ENCODE measurements at regions not wholly inside any gene's neighbourhood (a gene's known extent, or its start where the extent isn't known, plus 50 kb on each side); places are given as distances from the start of the nearest gene placed in this dataset.

DNA sequence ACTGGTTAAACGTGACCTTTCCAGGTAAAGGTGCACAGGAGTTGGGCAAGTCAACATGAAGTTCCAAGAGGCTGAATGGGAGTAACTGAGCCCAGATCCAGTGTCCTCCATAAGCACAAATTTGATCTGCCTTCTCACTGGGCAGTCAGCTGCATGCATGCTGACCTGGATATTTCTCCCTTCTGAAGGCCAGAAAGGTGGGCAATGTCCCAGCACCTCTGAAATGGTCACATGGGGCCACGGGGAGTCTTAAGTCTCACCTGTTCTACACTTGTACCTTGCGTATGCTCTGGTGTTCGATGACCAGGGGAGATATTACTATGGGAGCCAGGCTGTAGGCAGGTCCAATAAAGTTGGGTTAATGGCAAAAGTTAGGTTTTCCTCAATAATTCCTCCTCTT is 240.2 kb downstream of the SIPA1L2 start:
- Histone ChIP-seq H3K4me1 (ENCODE audit: low read length) (no peaks in the 10 kb centered on the region), H3K9me2 (replicated peaks; ENCODE audit: insufficient read depth, low read length) (no peaks in the 10 kb centered on the region), H3K79me2 (ENCODE audit: low read length) (no peaks in the 10 kb centered on the region), H3K9me3 (ENCODE audit: low read length) (no peaks in the 10 kb centered on the region), H3K4me3 (ENCODE audit: low read length) (no peak overlapping the region), H3K36me3 (ENCODE audit: insufficient read depth, low read length) (no peaks in the 10 kb centered on the region), H3K27ac (ENCODE audit: low read length) (no peak overlapping the region), H3K27me3 (ENCODE audit: low read length) (no peaks in the 10 kb centered on the region), H3K9ac (ENCODE audit: low read length) (no peak overlapping the region), H3K4me2 (ENCODE audit: low read depth, low read length, poor library complexity, severe bottlenecking) (no peak overlapping the region), H4K20me1 (ENCODE audit: insufficient read depth, low read depth, low read length) (no peaks in the 10 kb centered on the region), H2AFZ (ENCODE audit: low read length) (no peak overlapping the region)
- no peak for DNase-seq

DNA sequence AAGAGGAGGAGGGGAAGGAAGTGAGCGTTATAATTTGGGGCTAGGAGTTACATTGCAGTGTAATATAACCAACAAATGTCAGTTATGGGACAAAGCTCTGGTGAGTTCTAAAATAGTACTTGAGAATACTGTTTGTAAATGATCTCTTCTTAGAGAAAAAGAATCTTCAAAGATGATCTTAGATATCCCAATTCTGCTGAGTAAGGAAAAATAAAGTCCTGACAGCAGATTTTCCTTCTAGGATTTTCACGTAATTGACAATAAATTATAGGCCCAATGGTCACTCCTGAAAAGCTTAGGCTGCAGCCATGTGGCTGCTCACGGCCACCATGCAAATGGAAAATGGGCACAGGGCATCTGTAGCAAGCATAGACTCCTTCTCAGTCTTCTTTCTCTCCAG is 241.6 kb downstream of the SIPA1L2 start:
- Histone ChIP-seq H3K9me2 (replicated peaks; ENCODE audit: insufficient read depth, low read length) (no peaks in the 10 kb centered on the region), H4K20me1 (ENCODE audit: insufficient read depth, low read depth, low read length) (no peaks in the 10 kb centered on the region), H3K4me1 (ENCODE audit: low read length) (no peaks in the 10 kb centered on the region), H3K4me3 (ENCODE audit: low read length) (no peak overlapping the region), H3K79me2 (ENCODE audit: low read length) (no peaks in the 10 kb centered on the region), H3K27ac (ENCODE audit: low read length) (no peak overlapping the region), H2AFZ (ENCODE audit: low read length) (no peak overlapping the region), H3K9me3 (ENCODE audit: low read length) (no peaks in the 10 kb centered on the region), H3K36me3 (ENCODE audit: insufficient read depth, low read length) (no peaks in the 10 kb centered on the region), H3K9ac (ENCODE audit: low read length) (no peak overlapping the region), H3K27me3 (ENCODE audit: low read length) (no peaks in the 10 kb centered on the region), H3K4me2 (ENCODE audit: low read depth, low read length, poor library complexity, severe bottlenecking) (no peak overlapping the region)
- no peak for DNase-seq

DNA sequence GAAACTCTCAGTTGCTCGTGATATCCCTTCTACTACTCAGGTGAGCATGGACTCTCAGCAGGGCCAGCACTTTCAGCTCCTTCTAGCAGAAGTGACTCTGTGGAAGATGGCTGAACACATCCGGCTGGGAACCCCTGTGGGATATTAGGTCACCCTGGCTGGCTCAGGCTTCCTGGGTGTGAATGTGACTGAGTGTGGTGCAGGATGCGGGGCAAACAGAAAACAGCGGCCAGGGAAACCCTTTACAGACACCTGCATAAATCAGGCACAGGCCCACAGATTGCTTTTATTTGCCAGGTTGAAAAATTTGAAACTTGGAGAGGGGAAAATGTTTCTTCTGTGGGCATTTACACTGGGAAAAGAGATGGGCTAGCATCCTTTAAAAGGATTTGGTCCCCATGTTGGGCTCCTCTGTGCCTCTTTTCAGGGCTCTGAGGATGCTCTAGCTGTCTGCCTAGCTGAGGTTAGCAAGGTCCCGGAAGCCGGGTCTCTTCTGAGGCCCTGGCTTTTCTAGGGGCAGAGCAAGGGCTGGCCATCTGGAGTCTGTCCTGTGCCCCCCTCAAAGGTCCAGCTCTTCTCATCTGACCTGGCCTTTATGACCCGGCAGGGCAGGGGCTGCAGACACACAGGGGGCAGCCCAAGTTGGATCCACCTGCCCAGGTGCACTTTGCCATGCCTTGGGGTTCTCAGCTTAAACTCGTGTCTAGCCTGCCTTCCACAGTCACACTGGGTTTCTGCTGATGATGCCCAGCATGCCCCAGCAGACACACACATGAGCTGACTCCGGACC is 243.0 kb downstream of the SIPA1L2 start:
- Histone ChIP-seq H3K4me3 (ENCODE audit: low read length) (no peak overlapping the region), H2AFZ (ENCODE audit: low read length) (no peak overlapping the region), H3K79me2 (ENCODE audit: low read length) (no peaks in the 10 kb centered on the region), H3K4me2 (ENCODE audit: low read depth, low read length, poor library complexity, severe bottlenecking) (no peak overlapping the region), H3K27me3 (ENCODE audit: low read length) (no peaks in the 10 kb centered on the region), H3K4me1 (ENCODE audit: low read length) (no peaks in the 10 kb centered on the region), H3K9me3 (ENCODE audit: low read length) (no peaks in the 10 kb centered on the region), H3K36me3 (ENCODE audit: insufficient read depth, low read length) (no peaks in the 10 kb centered on the region), H3K9ac (ENCODE audit: low read length) (no peak overlapping the region), H4K20me1 (ENCODE audit: insufficient read depth, low read depth, low read length) (no peaks in the 10 kb centered on the region), H3K9me2 (replicated peaks; ENCODE audit: insufficient read depth, low read length) (no peaks in the 10 kb centered on the region), H3K27ac (ENCODE audit: low read length) (no peak overlapping the region)
- DNase-seq: no peak

DNA sequence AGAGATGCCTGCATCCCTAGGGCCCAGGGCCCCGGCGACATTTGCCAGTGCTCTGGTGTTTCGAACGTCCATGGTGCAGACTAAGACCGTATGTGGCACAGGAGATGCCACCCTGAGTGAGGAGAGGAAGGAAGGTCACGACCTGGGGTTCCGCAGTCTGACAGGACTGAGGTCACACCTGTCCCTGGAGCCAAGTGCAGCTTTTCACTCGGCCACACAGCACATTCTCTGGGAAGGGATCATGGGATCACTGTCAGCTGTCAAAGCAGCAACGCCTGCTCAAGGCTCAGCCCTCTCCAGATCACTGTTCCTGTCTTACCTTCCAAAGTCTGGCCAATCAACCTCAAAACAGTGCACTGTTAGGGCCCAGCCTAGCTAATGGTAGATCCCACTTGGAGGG is 243.6 kb downstream of the SIPA1L2 start:
- DNase-seq: no peak

DNA sequence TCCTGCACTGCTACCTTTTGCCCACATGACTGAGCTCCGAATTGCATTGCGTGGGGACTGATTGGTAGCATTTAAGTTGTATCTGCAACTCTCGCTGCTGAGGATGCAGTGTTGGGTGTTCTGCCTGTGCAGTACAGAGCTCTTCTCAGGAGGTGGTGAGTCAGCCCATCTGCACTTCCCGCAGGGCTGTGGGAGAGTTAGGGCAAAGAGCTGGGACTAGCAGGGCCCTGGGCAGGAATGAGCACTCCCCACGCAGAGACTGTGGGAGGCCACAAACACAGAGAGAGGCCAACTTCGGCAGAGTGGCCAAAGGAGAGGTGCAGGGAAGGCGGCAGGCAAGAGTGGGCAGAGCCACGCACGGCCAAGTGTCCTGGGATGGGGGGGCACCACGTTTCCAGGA is 244.7 kb downstream of the SIPA1L2 start:
- Histone ChIP-seq H3K9me2 (replicated peaks; ENCODE audit: insufficient read depth, low read length) (no peaks in the 10 kb centered on the region), H3K27ac (ENCODE audit: low read length) (no peak overlapping the region), H3K27me3 (ENCODE audit: low read length) (no peaks in the 10 kb centered on the region), H3K4me3 (ENCODE audit: low read length) (no peak overlapping the region), H2AFZ (ENCODE audit: low read length) (no peak overlapping the region), H3K4me1 (ENCODE audit: low read length) (peaks cover 5% of the 10 kb centered on the region; the same call in 1 of the 2 replicates), H3K36me3 (ENCODE audit: insufficient read depth, low read length) (no peaks in the 10 kb centered on the region), H3K9me3 (ENCODE audit: low read length) (no peaks in the 10 kb centered on the region), H3K4me2 (ENCODE audit: low read depth, low read length, poor library complexity, severe bottlenecking) (no peak overlapping the region), H3K79me2 (ENCODE audit: low read length) (no peaks in the 10 kb centered on the region), H3K9ac (ENCODE audit: low read length) (no peak overlapping the region), H4K20me1 (ENCODE audit: insufficient read depth, low read depth, low read length) (no peaks in the 10 kb centered on the region)
- DNase-seq: no peak

More for the DNA sequence above, 243.6 kb downstream of the SIPA1L2 start:
- H3K9ac ChIP-seq (ENCODE audit: low read length): no peak overlapping the region
- no peak overlapping the region for H2AFZ ChIP-seq (ENCODE audit: low read length)
- no peak overlapping the region for H3K27ac ChIP-seq (ENCODE audit: low read length)
- H3K4me1 ChIP-seq (ENCODE audit: low read length): peaks cover 5% of the 10 kb centered on the region; the same call in 1 of the 2 replicates
- H3K4me2 ChIP-seq (ENCODE audit: low read depth, low read length, poor library complexity, severe bottlenecking): no peak overlapping the region
- no peaks in the 10 kb centered on the region for H3K27me3 ChIP-seq (ENCODE audit: low read length)
- no peaks in the 10 kb centered on the region for H3K9me3 ChIP-seq (ENCODE audit: low read length)
- H3K4me3 ChIP-seq (ENCODE audit: low read length): no peak overlapping the region
- no peaks in the 10 kb centered on the region for H3K9me2 ChIP-seq (replicated peaks; ENCODE audit: insufficient read depth, low read length)
- no peaks in the 10 kb centered on the region for H3K36me3 ChIP-seq (ENCODE audit: insufficient read depth, low read length)
- no peaks in the 10 kb centered on the region for H4K20me1 ChIP-seq (ENCODE audit: insufficient read depth, low read depth, low read length)
- H3K79me2 ChIP-seq (ENCODE audit: low read length): no peaks in the 10 kb centered on the region

DNA sequence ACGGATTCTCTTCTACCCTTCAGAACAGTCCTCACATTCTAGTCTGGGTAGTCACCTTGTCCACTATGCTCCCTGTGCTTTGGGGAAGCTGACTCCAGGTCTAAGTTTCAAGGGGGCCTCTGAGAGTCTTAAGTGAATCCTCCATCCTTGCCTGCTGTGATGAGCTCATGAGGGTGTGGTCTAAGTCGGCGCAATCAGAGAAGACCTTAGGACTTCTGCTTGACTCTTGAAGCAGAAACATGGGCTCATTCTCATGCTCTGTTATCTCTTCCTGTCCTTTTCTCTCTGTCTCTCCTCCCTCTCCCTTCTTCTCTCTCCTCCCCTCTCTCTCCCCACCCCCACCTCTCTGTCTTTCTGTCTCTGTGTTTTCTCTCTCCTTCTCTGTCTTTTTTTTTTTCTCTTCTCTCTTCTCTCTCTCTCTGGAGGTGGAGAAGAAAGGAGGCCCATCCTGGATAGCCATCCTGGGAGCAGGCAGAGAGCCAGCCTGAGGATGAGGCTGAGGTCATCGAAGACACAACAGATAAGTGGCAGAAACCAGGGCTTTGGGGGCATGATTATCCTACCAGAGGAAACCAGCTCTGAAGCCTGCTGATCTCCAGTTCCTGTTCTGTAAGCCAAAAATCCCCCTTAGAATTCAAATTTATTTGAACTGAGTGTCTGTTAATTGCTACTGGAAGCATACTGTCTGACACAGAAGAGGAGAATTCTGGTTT is 245.6 kb downstream of the SIPA1L2 start:
- H3K36me3 ChIP-seq (ENCODE audit: insufficient read depth, low read length): no peaks in the 10 kb centered on the region
- no peaks in the 10 kb centered on the region for H3K79me2 ChIP-seq (ENCODE audit: low read length)
- no peak overlapping the region for H3K27ac ChIP-seq (ENCODE audit: low read length)
- no peak overlapping the region for H3K4me3 ChIP-seq (ENCODE audit: low read length)
- H3K9me2 ChIP-seq (replicated peaks; ENCODE audit: insufficient read depth, low read length): no peaks in the 10 kb centered on the region
- H3K4me1 ChIP-seq (ENCODE audit: low read length): peaks cover 5% of the 10 kb centered on the region; the same call in 1 of the 2 replicates
- no peaks in the 10 kb centered on the region for H3K27me3 ChIP-seq (ENCODE audit: low read length)
- no peak for DNase-seq
- H3K4me2 ChIP-seq (ENCODE audit: low read depth, low read length, poor library complexity, severe bottlenecking): no peak overlapping the region
- H3K9ac ChIP-seq (ENCODE audit: low read length): no peak overlapping the region
- H3K9me3 ChIP-seq (ENCODE audit: low read length): no peaks in the 10 kb centered on the region
- H4K20me1 ChIP-seq (ENCODE audit: insufficient read depth, low read depth, low read length): no peaks in the 10 kb centered on the region
- no peak overlapping the region for H2AFZ ChIP-seq (ENCODE audit: low read length)

DNA sequence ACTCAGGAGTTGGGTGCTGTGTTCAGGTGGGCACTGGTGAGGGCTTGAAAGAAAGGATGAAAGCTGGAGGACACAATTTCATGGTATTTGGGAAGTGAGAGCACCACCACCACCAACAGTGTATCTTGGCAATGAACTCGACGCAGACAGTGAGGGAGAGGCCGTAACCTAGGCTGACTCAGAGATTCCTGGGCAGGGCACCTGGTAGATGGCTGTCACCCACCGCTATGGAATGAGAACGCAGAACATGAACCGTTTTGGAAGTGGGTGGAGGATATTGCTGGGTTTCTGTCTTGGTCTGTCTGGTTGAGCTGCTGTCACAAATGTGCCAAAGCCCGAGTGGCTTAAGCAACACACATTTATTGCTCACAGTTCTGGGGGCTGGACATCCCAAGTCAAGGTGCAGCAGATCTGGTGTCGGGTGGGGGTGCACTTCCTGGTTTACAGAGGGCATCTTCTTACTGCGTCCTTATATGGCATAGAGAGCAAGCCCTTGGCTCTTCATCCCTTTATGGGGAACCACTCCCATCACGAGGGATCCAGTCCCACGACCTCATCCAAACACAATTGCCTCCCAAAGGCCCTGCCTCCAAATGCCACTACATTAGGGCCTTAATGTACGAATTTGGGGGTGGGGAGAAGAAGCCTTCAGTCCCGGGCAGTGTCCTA is 246.3 kb downstream of the SIPA1L2 start:
- Histone ChIP-seq H3K4me1 (ENCODE audit: low read length) (peaks cover 5% of the 10 kb centered on the region; the same call in 1 of the 2 replicates), H3K9ac (ENCODE audit: low read length) (no peak overlapping the region), H3K4me3 (ENCODE audit: low read length) (no peak overlapping the region), H4K20me1 (ENCODE audit: insufficient read depth, low read depth, low read length) (no peaks in the 10 kb centered on the region), H2AFZ (ENCODE audit: low read length) (no peak overlapping the region), H3K27me3 (ENCODE audit: low read length) (no peaks in the 10 kb centered on the region), H3K36me3 (ENCODE audit: insufficient read depth, low read length) (no peaks in the 10 kb centered on the region), H3K27ac (ENCODE audit: low read length) (no peak overlapping the region), H3K4me2 (ENCODE audit: low read depth, low read length, poor library complexity, severe bottlenecking) (no peak overlapping the region), H3K79me2 (ENCODE audit: low read length) (no peaks in the 10 kb centered on the region), H3K9me2 (replicated peaks; ENCODE audit: insufficient read depth, low read length) (no peaks in the 10 kb centered on the region), H3K9me3 (ENCODE audit: low read length) (no peaks in the 10 kb centered on the region)
- no peak for DNase-seq

DNA sequence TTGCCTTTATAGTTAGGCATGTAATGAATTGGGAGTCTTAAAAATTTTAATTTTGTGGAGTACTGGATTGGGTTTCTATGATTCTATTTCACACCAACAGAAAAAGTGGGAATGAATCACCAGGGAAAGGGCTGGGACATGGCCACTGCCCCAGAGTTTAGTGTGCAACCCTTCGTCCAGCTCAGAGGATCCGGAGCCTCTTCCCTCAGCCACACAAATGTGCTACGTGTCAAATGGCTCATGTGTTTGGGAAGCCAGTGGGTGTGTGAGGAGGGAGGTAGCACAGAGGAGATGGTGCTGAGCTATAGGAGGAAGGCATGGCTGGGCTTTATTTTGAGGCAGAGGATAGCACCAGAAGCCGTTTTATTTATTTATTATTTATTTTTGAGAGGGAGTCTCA is 247.3 kb downstream of the SIPA1L2 start:
- H3K9me3 ChIP-seq (ENCODE audit: low read length): no peaks in the 10 kb centered on the region
- H3K27ac ChIP-seq (ENCODE audit: low read length): no peak overlapping the region
- no peak overlapping the region for H3K4me3 ChIP-seq (ENCODE audit: low read length)
- no peak overlapping the region for H2AFZ ChIP-seq (ENCODE audit: low read length)
- H4K20me1 ChIP-seq (ENCODE audit: insufficient read depth, low read depth, low read length): no peaks in the 10 kb centered on the region
- DNase-seq: no peak
- no peaks in the 10 kb centered on the region for H3K27me3 ChIP-seq (ENCODE audit: low read length)
- no peak overlapping the region for H3K4me2 ChIP-seq (ENCODE audit: low read depth, low read length, poor library complexity, severe bottlenecking)
- no peak overlapping the region for H3K9ac ChIP-seq (ENCODE audit: low read length)
- peaks cover 5% of the 10 kb centered on the region; the same call in 1 of the 2 replicates for H3K4me1 ChIP-seq (ENCODE audit: low read length)
- no peaks in the 10 kb centered on the region for H3K79me2 ChIP-seq (ENCODE audit: low read length)
- H3K36me3 ChIP-seq (ENCODE audit: insufficient read depth, low read length): no peaks in the 10 kb centered on the region
- H3K9me2 ChIP-seq (replicated peaks; ENCODE audit: insufficient read depth, low read length): no peaks in the 10 kb centered on the region
